ENCODE measurements at regions not wholly inside any gene's neighbourhood (a gene's known extent, or its start where the extent isn't known, plus 50 kb on each side); places are given as distances from the start of the nearest gene placed in this dataset.

- H3K9me3 ChIP-seq, result no peaks in the 10 kb centered on the region
- TF ChIP-seq CTCF (IDR thresholded peaks at IDR 0.05), result no peak
- no peaks in the 10 kb centered on the region for H3K36me3 ChIP-seq (ENCODE audit: insufficient read depth in 1 of 2, low read depth in 1 of 2)
- H3K4me3 ChIP-seq, result no peak overlapping the region
- no peak for ATAC-seq
- no peak for DNase-seq
- no peaks in the 10 kb centered on the region for H3K4me1 ChIP-seq
- H3K27ac ChIP-seq, result no peak overlapping the region
- WGBS, 3 donors, result 52 to 57% (median 55%) methylated on average over 8 of the region's 8 CpGs
- intact Hi-C loops (cut with DNase I), result no loop called here
- H3K27me3 ChIP-seq (ENCODE audit: insufficient read depth in 3 of 3, low read length in 2 of 3), result peaks cover 1 to 12% (median 3%) of the 10 kb centered on the region in 3 donors
Observed at GRCh38 chr5:174348311-174348981, 302.9 kb downstream of the NSG2 start.

GRCh38 chr5:174352681-174353080 is 307.2 kb downstream of the NSG2 start:
- no peaks in the 10 kb centered on the region for H3K4me1 ChIP-seq
- no peak overlapping the region for H3K4me3 ChIP-seq
- TF ChIP-seq CTCF (IDR thresholded peaks at IDR 0.05), result no peak
- no peak for DNase-seq
- 63 to 78% (median 77%) methylated on average over 4 of the region's 4 CpGs for WGBS, 3 donors
- H3K36me3 ChIP-seq (ENCODE audit: insufficient read depth in 1 of 2, low read depth in 1 of 2), result no peaks in the 10 kb centered on the region
- intact Hi-C loops (cut with DNase I), result no loop called here
- H3K27ac ChIP-seq, result no peak overlapping the region
- H3K27me3 ChIP-seq (ENCODE audit: insufficient read depth in 3 of 3, low read length in 2 of 3), result peaks cover under 1 to 5% (median 4%) of the 10 kb centered on the region in 3 donors
- ATAC-seq, result no peak
- no peaks in the 10 kb centered on the region for H3K9me3 ChIP-seq

- H3K27me3 ChIP-seq (ENCODE audit: insufficient read depth in 3 of 3, low read length in 2 of 3), result peaks cover 0 to 4% (median 4%) of the 10 kb centered on the region in 3 donors
- WGBS, 3 donors, result 53 to 73% (median 72%) methylated on average over 5 of the region's 5 CpGs
- no peaks in the 10 kb centered on the region for H3K4me1 ChIP-seq
- no peak for TF ChIP-seq CTCF (IDR thresholded peaks at IDR 0.05)
- intact Hi-C loops (cut with DNase I), result no loop called here
- no peaks in the 10 kb centered on the region for H3K36me3 ChIP-seq (ENCODE audit: insufficient read depth in 1 of 2, low read depth in 1 of 2)
- H3K4me3 ChIP-seq, result no peak overlapping the region
- no peak overlapping the region for H3K27ac ChIP-seq
- ATAC-seq (no peak), DNase-seq (no peak)
- H3K9me3 ChIP-seq, result no peaks in the 10 kb centered on the region
Observed at GRCh38 chr5:174354571-174354970, 309.1 kb downstream of the NSG2 start.

GRCh38 chr5:174355208-174355612 is 309.7 kb downstream of the NSG2 start:
- 70 to 83% (median 75%) methylated on average over 2 of the region's 2 CpGs for WGBS, 3 donors
- Histone ChIP-seq H3K27ac (no peak overlapping the region), H3K9me3 (no peaks in the 10 kb centered on the region), H3K4me1 (no peaks in the 10 kb centered on the region), H3K36me3 (ENCODE audit: insufficient read depth in 1 of 2, low read depth in 1 of 2) (no peaks in the 10 kb centered on the region), H3K4me3 (no peak overlapping the region), H3K27me3 (ENCODE audit: insufficient read depth in 3 of 3, low read length in 2 of 3) (peaks cover 0 to 4% (median 4%) of the 10 kb centered on the region in 3 donors)
- ATAC-seq (peak in 2 of 4 donors; percentile 14 to 53), DNase-seq (peak in 1 of 2 donors; percentile 23)
- TF ChIP-seq CTCF (IDR thresholded peaks at IDR 0.05), result no peak
- intact Hi-C loops (cut with DNase I), result no loop called here

DNA sequence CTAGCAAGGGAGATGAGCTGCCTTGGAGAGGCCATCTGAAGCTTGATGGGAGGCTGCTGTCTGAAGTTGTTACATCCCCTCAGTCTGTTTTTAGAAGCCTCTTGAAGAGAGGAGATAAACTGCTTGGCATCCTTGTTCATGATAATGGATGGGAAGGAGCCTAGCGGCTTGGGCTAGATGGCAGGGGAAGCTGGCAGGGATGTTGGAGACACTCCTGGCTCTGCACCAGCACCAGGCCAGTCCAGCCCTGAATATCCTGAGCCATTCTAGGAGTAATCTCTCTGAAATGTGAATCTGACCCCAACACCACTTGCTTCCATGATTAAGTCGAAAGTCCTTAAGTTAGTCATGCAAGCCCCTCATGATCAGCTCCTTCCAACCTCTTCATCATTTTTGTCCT is 310.5 kb downstream of the NSG2 start:
- H3K27ac ChIP-seq, result no peak overlapping the region
- no peak for ATAC-seq

More for the DNA sequence above, 310.5 kb downstream of the NSG2 start:
- Histone ChIP-seq H3K4me1 (no peaks in the 10 kb centered on the region), H3K4me3 (no peak overlapping the region), H3K9me3 (no peaks in the 10 kb centered on the region), H3K36me3 (ENCODE audit: insufficient read depth in 1 of 2, low read depth in 1 of 2) (no peaks in the 10 kb centered on the region), H3K27me3 (ENCODE audit: insufficient read depth in 3 of 3, low read length in 2 of 3) (peaks cover 0 to 4% (median 4%) of the 10 kb centered on the region in 3 donors)
- WGBS, 3 donors, result 89 to 94% (median 93%) methylated on average over 2 of the region's 2 CpGs
- TF ChIP-seq CTCF (IDR thresholded peaks at IDR 0.05), result no peak
- intact Hi-C loops (cut with DNase I), result no loop called here
- DNase-seq, result no peak

Data from psoas muscle (tissue), 7 donors.